B cell (primary cell): ENCODE measurements at regions not wholly inside any gene's neighbourhood (a gene's known extent, or its start where the extent isn't known, plus 50 kb on each side); places are given as distances from the start of the nearest gene placed in this dataset.

Experiments used
- ATAC-seq: fragments of 200-7000 bp; cut with Tn5 transposase; one replicate; pipeline ENCODE4 v1.10.0; 2021; ENCODE audit warnings: low read depth, mild to moderate bottlenecking, moderate number of reproducible peaks, moderate library complexity
- CTCF ChIA-PET: fragments of 350-600 bp; sonication (Branson Sonifier 250); formaldehyde crosslinking; loops from one replicate; lab custom pipeline; 2021; ENCODE audit warnings: antibody characterized with exemption, inconsistent platforms; lab: Charles Lee
- POLR2A ChIA-PET: fragments of 350-600 bp; sonication (Branson Sonifier 250); formaldehyde crosslinking; loops from one replicate; lab custom pipeline; 2021; ENCODE audit warnings: antibody characterized with exemption; lab: Charles Lee
- DNase-seq: peaks from one replicate; pipeline ENCODE4 v3.0.0; 2013
- H2AFZ ChIP-seq: 2 replicates; pipeline ENCODE4 v1.6.1; 2012; ENCODE audit warnings: mild to moderate bottlenecking, low read depth, low read length; ENCODE audit not compliant: insufficient read depth, poor library complexity, severe bottlenecking
- H3K27ac ChIP-seq, 2 donors: 1 replicate in 1 of 2; 2 replicates in 1 of 2; pipeline ENCODE4 v1.5.1; 2012 to 2013; ENCODE audit warnings: low read length in 2 of 2, mild to moderate bottlenecking in 2 of 2, moderate library complexity in 1 of 2
- H3K27me3 ChIP-seq, 4 experiments: fragments of 200-600 bp in 1 of 4; sonication (generic) in 1 of 4; replicated peaks in 1 of 4; 1 replicate in 2 of 4; 2 replicates in 2 of 4; pipeline versions ENCODE4 v1.6.1 to v1.7.0; 2013 to 2016; ENCODE audit warnings: low read length in 3 of 4, mild to moderate bottlenecking in 2 of 4, mixed read lengths in 1 of 4, moderate library complexity in 1 of 4; ENCODE audit not compliant: insufficient read depth in 4 of 4, control insufficient read depth in 3 of 4; ENCODE audit errors: control extremely low read depth in 1 of 4
- H3K36me3 ChIP-seq, 2 experiments: replicated peaks in 1 of 2; 1 replicate in 1 of 2; 2 replicates in 1 of 2; pipeline versions ENCODE4 v1.6.1 to v1.7.1; 2013; ENCODE audit warnings: low read length in 1 of 2; ENCODE audit not compliant: insufficient read depth in 2 of 2, control insufficient read depth in 1 of 2; ENCODE audit errors: control extremely low read depth in 1 of 2, extremely low read depth in 1 of 2
- H3K4me1 ChIP-seq, 2 donors: fragments of 200-600 bp in 1 of 2; sonication (generic) in 1 of 2; 1 replicate in 1 of 2; 2 replicates in 1 of 2; pipeline versions ENCODE4 v1.5.1 to v1.6.1; 2013 to 2017; ENCODE audit warnings: low read length in 2 of 2; ENCODE audit not compliant: control insufficient read depth in 2 of 2, insufficient read depth in 2 of 2
- H3K4me2 ChIP-seq: replicated peaks from 2 replicates; pipeline ENCODE3; 2012; ENCODE audit warnings: mild to moderate bottlenecking, low read depth, low read length; ENCODE audit not compliant: poor library complexity, severe bottlenecking
- H3K4me3 ChIP-seq, 5 experiments: fragments of 200-600 bp in 1 of 5; sonication (generic) in 1 of 5; 1 replicate in 3 of 5; 2 replicates in 2 of 5; pipeline versions ENCODE4 v1.5.1 to v1.7.0; 2011 to 2016; ENCODE audit warnings: low read length in 4 of 5, mild to moderate bottlenecking in 4 of 5, low read depth in 2 of 5, control low read depth in 1 of 5, moderate library complexity in 1 of 5; ENCODE audit not compliant: insufficient read depth in 1 of 5; ENCODE audit errors: control extremely low read depth in 1 of 5, extremely low read depth in 1 of 5
- H3K79me2 ChIP-seq: fragments of 200-600 bp; sonication (generic); one replicate; pipeline ENCODE4 v1.6.0; 2016; ENCODE audit warnings: low read length; ENCODE audit not compliant: control insufficient read depth, insufficient read depth
- H3K9ac ChIP-seq: fragments of 200-600 bp; sonication (generic); 2 replicates; pipeline ENCODE4 v1.6.1; 2017; ENCODE audit warnings: mild to moderate bottlenecking, low read length, moderate library complexity
- H3K9me3 ChIP-seq, 3 donors: one replicate each; pipeline versions ENCODE4 v1.6.1 to v1.7.1; 2013; ENCODE audit warnings: low read length in 2 of 3; ENCODE audit not compliant: control insufficient read depth in 2 of 3, insufficient read depth in 1 of 3; ENCODE audit errors: control extremely low read depth in 1 of 3
- H4K20me1 ChIP-seq: 2 replicates; pipeline ENCODE4 v1.6.0; 2012; ENCODE audit warnings: mild to moderate bottlenecking, low read length; ENCODE audit not compliant: insufficient read depth, control insufficient read depth, poor library complexity, severe bottlenecking
- H3K27ac Mint-ChIP-seq: one replicate; pipeline ENCODE4 v1.8.0; 2021; ENCODE audit warnings: mixed read lengths
- H3K27me3 Mint-ChIP-seq: one replicate; pipeline ENCODE4 v1.8.0; 2021; ENCODE audit warnings: mixed read lengths
- H3K4me1 Mint-ChIP-seq: one replicate; pipeline ENCODE4 v1.8.0; 2021; ENCODE audit warnings: mixed read lengths
- H3K4me3 Mint-ChIP-seq: one replicate; pipeline ENCODE4 v1.8.0; 2021; ENCODE audit warnings: mixed read lengths
- H3K9me3 Mint-ChIP-seq: one replicate; pipeline ENCODE4 v1.8.0; 2022; ENCODE audit warnings: mixed read lengths; ENCODE audit not compliant: insufficient read depth
- EZH2 ChIP-seq: IDR thresholded peaks from 2 replicates; pipeline ENCODE4 v1.6.1; 2012; ENCODE audit warnings: borderline replicate concordance, low read depth, mild to moderate bottlenecking, moderate library complexity, low read length; ENCODE audit not compliant: insufficient read depth, poor library complexity, severe bottlenecking
- WGBS: methylation state at CpG from one replicate; pipeline ENCODE4 v1.1.5; 2013; ENCODE audit warnings: missing lambda C conversion rate; ENCODE audit not compliant: insufficient coverage; 5-methylcytosine and 5-hydroxymethylcytosine counted together
- intact Hi-C: fragments of 100-400 bp; cut with micrococcal nuclease; formaldehyde crosslinking; loops from one replicate; pipeline ENCODE4 v1.10.0; 2022
- TF ChIP-seq, protein P1 (sequence below): fragments of 200-600 bp; IDR thresholded peaks from one replicate; pipeline ENCODE4 v1.8.0; 2022; ENCODE audit warnings: antibody characterized with exemption, mild to moderate bottlenecking

DNA sequence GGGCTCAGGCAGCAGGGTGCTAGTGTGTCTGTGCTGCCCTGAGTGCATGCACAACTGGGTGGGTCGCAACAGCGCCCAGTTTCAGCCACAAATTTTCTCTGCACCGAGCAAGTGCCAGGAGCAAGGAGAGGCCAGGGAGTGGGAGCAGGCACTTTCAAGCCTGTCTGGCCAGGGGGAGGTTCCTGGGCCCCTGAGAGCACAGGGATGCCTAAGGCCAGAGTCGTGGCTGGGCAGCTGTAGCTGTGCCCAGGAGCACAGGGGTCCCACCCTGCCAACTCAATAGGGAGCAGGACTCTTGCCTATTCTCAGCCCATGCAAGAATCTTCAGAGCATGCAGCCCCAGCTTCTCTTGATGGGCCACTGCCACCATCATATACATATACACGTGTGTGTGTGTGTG, 1577.4 kb downstream of the KCNT2 start:
- Histone ChIP-seq H3K36me3 (no peaks in the 10 kb centered on the region), H3K9me3 (peaks cover 0 to 19% (median 12%) of the 10 kb centered on the region in 3 donors), H3K4me2 (no peak overlapping the region), H3K4me3 (no peak overlapping the region), H3K9ac (no peak overlapping the region), H3K27ac (no peak overlapping the region), H4K20me1 (no peaks in the 10 kb centered on the region), H2AFZ (no peak overlapping the region), H3K27me3 (no peaks in the 10 kb centered on the region), H3K79me2 (no peaks in the 10 kb centered on the region), H3K4me1 (no peaks in the 10 kb centered on the region)
- 85% methylated on average over 4 of the region's 5 CpGs for WGBS
- Mint-ChIP-seq H3K27ac (no peak overlapping the region), H3K27me3 (no peaks in the 10 kb centered on the region), H3K9me3 (peaks cover 7% of the 10 kb centered on the region), H3K4me1 (no peaks in the 10 kb centered on the region), H3K4me3 (no peak overlapping the region)
- intact Hi-C loops = no loop called here
- ATAC-seq (no peak), DNase-seq (no peak)
- ChIA-PET CTCF (no interaction called here), POLR2A (no interaction called here)
- TF ChIP-seq, protein P1, sequence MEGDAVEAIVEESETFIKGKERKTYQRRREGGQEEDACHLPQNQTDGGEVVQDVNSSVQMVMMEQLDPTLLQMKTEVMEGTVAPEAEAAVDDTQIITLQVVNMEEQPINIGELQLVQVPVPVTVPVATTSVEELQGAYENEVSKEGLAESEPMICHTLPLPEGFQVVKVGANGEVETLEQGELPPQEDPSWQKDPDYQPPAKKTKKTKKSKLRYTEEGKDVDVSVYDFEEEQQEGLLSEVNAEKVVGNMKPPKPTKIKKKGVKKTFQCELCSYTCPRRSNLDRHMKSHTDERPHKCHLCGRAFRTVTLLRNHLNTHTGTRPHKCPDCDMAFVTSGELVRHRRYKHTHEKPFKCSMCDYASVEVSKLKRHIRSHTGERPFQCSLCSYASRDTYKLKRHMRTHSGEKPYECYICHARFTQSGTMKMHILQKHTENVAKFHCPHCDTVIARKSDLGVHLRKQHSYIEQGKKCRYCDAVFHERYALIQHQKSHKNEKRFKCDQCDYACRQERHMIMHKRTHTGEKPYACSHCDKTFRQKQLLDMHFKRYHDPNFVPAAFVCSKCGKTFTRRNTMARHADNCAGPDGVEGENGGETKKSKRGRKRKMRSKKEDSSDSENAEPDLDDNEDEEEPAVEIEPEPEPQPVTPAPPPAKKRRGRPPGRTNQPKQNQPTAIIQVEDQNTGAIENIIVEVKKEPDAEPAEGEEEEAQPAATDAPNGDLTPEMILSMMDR = no peak
- no peak for TF ChIP-seq EZH2

DNA sequence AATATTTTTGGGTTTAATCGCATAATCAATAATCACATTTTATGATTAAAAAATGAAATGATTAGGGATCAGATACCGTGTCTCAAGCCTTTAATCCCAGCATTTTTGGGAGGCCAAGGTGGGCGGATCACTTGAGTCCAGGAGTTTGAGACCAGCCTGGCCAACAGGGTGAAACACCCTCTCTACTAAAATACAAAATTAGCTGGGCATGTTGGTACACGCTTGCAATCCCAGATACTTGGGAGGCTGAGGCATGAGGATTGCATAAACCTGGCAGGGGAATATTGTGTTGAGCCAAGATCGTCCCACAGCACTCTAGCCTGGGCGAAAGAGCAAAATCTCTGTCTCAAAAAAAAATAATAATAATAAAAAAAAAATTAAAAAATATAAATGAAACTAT, 1581.4 kb downstream of the KCNT2 start:
- CTCF ChIA-PET = no interaction called here
- H3K4me3 Mint-ChIP-seq = no peak overlapping the region
- no peaks in the 10 kb centered on the region for H3K79me2 ChIP-seq
- no peak overlapping the region for H3K27ac Mint-ChIP-seq
- H3K27me3 Mint-ChIP-seq = no peaks in the 10 kb centered on the region
- no peak overlapping the region for H3K27ac ChIP-seq
- no peaks in the 10 kb centered on the region for H3K36me3 ChIP-seq
- no peak overlapping the region for H3K9ac ChIP-seq
- no peak overlapping the region for H3K4me2 ChIP-seq
- POLR2A ChIA-PET = no interaction called here
- peaks cover 0 to 19% (median 12%) of the 10 kb centered on the region in 3 donors for H3K9me3 ChIP-seq
- H3K4me1 Mint-ChIP-seq = no peaks in the 10 kb centered on the region
- no peak overlapping the region for H2AFZ ChIP-seq
- ATAC-seq (no peak), DNase-seq (no peak)
- H3K4me3 ChIP-seq = no peak overlapping the region
- no peaks in the 10 kb centered on the region for H4K20me1 ChIP-seq
- peaks cover 5% of the 10 kb centered on the region for H3K9me3 Mint-ChIP-seq
- intact Hi-C loops = no loop called here
- TF ChIP-seq, protein P1 = no peak
- no peak for TF ChIP-seq EZH2
- H3K4me1 ChIP-seq = no peaks in the 10 kb centered on the region
- no CpG with 5 or more reads among the region's 6 CpGs for WGBS
- no peaks in the 10 kb centered on the region for H3K27me3 ChIP-seq
